Hepatocyte (in vitro differentiated cells): ENCODE measurements at regions not wholly inside any gene's neighbourhood (a gene's known extent, or its start where the extent isn't known, plus 50 kb on each side); places are given as distances from the start of the nearest gene placed in this dataset.

Source experiments
- DNase-seq: peaks from one replicate; pipeline ENCODE4 v3.0.0-alpha.2; 2016; ENCODE audit warnings: low spot score
- H2AFZ ChIP-seq: fragments of 200-600 bp; sonication (generic); 2 replicates; pipeline ENCODE4 v1.6.0; 2016; ENCODE audit warnings: antibody characterized with exemption, mild to moderate bottlenecking
- H3K27ac ChIP-seq: fragments of 200-600 bp; sonication (generic); 2 replicates; pipeline ENCODE4 v1.5.1; 2016; ENCODE audit warnings: mild to moderate bottlenecking
- H3K27me3 ChIP-seq: fragments of 200-600 bp; sonication (generic); 2 replicates; pipeline ENCODE4 v1.6.1; 2016
- H3K36me3 ChIP-seq: fragments of 200-600 bp; sonication (generic); replicated peaks from 2 replicates; pipeline ENCODE4 v1.5.1; 2016; ENCODE audit warnings: low read depth; ENCODE audit not compliant: insufficient read depth
- H3K4me1 ChIP-seq: fragments of 200-600 bp; sonication (generic); 2 replicates; pipeline ENCODE4 v1.5.1; 2016; ENCODE audit warnings: mild to moderate bottlenecking, moderate library complexity; ENCODE audit not compliant: insufficient read depth
- H3K4me2 ChIP-seq: fragments of 200-600 bp; sonication (generic); 2 replicates; pipeline ENCODE4 v1.6.0; 2016
- H3K4me3 ChIP-seq: fragments of 200-600 bp; sonication (generic); 2 replicates; pipeline ENCODE4 v1.5.1; 2016; ENCODE audit warnings: mild to moderate bottlenecking
- H3K79me2 ChIP-seq: fragments of 200-600 bp; sonication (generic); 2 replicates; pipeline ENCODE4 v1.6.0; 2017; ENCODE audit warnings: mild to moderate bottlenecking
- H3K9me2 ChIP-seq: fragments of 200-600 bp; sonication (generic); replicated peaks from 2 replicates; pipeline ENCODE4 v1.6.0; 2017; ENCODE audit warnings: mild to moderate bottlenecking; ENCODE audit not compliant: insufficient read depth
- H3K9me3 ChIP-seq: fragments of 200-600 bp; sonication (generic); 2 replicates; pipeline ENCODE4 v1.5.1; 2016; ENCODE audit warnings: low read depth, mild to moderate bottlenecking
- H4K20me1 ChIP-seq: fragments of 200-600 bp; sonication (generic); 2 replicates; pipeline ENCODE4 v1.6.0; 2016; ENCODE audit warnings: mild to moderate bottlenecking; ENCODE audit not compliant: insufficient read depth, poor library complexity, severe bottlenecking
- EZH2 ChIP-seq: fragments of 200-600 bp; sonication (generic); IDR thresholded peaks from 2 replicates; pipeline ENCODE4 v1.6.1; 2016; ENCODE audit warnings: antibody characterized with exemption, mild to moderate bottlenecking, borderline replicate concordance
- EZH2phosphoT487 ChIP-seq: fragments of 200-600 bp; sonication (generic); IDR thresholded peaks from one replicate; pipeline ENCODE4 v1.6.1; 2018; ENCODE audit warnings: antibody characterized with exemption, mild to moderate bottlenecking, low read depth, moderate library complexity; ENCODE audit not compliant: unreplicated experiment, severe bottlenecking
- WGBS: methylation state at CpG from one replicate; pipeline ENCODE4 v1.1.6; 2016; ENCODE audit warnings: low lambda C conversion rate; ENCODE audit errors: missing lambda C conversion rate; 5-methylcytosine and 5-hydroxymethylcytosine counted together
- TF ChIP-seq, protein P1 (sequence below): fragments of 200-600 bp; sonication (generic); IDR thresholded peaks from 2 replicates; pipeline ENCODE4 v1.5.1; 2016; ENCODE audit warnings: antibody characterized with exemption, mild to moderate bottlenecking; ENCODE audit not compliant: poor library complexity

DNA sequence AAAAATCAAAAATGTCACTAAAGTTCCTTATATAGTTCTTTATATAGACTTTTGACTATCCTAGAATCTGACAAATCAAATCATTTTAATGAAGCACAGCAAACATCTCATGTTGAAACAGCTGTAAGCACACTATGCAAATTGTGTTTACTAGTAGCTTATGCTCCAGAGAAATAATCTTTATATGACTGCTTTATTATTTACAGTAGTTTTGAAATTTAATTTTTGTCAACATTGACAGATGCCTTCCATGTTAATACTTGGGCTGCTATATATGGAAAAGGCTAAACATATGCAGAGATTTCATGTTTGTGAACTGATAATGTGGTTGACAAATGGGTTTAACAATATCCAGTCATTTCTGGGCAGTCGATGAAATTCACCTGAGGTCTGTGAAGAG, 616.8 kb downstream of the TAFA4 start:
- H2AFZ ChIP-seq, result no peak overlapping the region
- TF ChIP-seq EZH2, result no peak
- TF ChIP-seq, protein P1, sequence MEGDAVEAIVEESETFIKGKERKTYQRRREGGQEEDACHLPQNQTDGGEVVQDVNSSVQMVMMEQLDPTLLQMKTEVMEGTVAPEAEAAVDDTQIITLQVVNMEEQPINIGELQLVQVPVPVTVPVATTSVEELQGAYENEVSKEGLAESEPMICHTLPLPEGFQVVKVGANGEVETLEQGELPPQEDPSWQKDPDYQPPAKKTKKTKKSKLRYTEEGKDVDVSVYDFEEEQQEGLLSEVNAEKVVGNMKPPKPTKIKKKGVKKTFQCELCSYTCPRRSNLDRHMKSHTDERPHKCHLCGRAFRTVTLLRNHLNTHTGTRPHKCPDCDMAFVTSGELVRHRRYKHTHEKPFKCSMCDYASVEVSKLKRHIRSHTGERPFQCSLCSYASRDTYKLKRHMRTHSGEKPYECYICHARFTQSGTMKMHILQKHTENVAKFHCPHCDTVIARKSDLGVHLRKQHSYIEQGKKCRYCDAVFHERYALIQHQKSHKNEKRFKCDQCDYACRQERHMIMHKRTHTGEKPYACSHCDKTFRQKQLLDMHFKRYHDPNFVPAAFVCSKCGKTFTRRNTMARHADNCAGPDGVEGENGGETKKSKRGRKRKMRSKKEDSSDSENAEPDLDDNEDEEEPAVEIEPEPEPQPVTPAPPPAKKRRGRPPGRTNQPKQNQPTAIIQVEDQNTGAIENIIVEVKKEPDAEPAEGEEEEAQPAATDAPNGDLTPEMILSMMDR, result no peak
- no peak for TF ChIP-seq EZH2phosphoT487

DNA sequence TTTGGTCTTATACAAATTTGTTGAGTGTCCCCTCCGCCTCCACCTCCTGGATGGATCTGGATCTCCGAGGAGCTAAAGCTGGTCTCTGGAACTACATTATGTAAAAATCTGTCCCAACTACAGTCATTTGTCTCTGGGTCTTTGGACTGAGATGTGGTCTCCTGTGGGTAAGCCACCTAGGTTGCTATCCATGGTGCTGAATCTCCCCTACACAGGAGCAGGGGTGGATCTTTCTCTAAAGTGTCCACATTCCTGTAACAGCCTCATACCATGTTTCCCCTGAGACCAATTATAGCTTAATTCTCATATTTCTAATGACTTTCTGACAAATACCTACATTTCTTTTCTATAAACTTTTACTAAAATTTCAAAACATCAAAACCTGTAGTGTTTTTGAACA, 625.8 kb downstream of the TAFA4 start:
- TF ChIP-seq EZH2 (no peak), EZH2phosphoT487 (no peak)
- TF ChIP-seq, protein P1, result no peak
- H3K79me2 ChIP-seq, result no peaks in the 10 kb centered on the region
- no peaks in the 10 kb centered on the region for H4K20me1 ChIP-seq
- H3K9me2 ChIP-seq, result no peaks in the 10 kb centered on the region
- H3K27ac ChIP-seq, result no peak overlapping the region
- peaks cover 3% of the 10 kb centered on the region for H3K27me3 ChIP-seq
- no peaks in the 10 kb centered on the region for H3K4me1 ChIP-seq
- DNase-seq, result peak; percentile 74
- H3K4me3 ChIP-seq, result no peak overlapping the region
- no peaks in the 10 kb centered on the region for H3K9me3 ChIP-seq
- H3K36me3 ChIP-seq, result no peaks in the 10 kb centered on the region
- WGBS, result 70% methylated on average over 2 of the region's 2 CpGs
- H2AFZ ChIP-seq, result no peak overlapping the region
- no peak overlapping the region for H3K4me2 ChIP-seq

More for the DNA sequence above, 616.8 kb downstream of the TAFA4 start:
- H3K27me3 ChIP-seq, result no peaks in the 10 kb centered on the region
- no peaks in the 10 kb centered on the region for H3K9me3 ChIP-seq
- H3K27ac ChIP-seq, result no peak overlapping the region
- H3K4me3 ChIP-seq, result no peak overlapping the region
- no peak for DNase-seq
- no peaks in the 10 kb centered on the region for H4K20me1 ChIP-seq
- H3K9me2 ChIP-seq, result no peaks in the 10 kb centered on the region
- no peaks in the 10 kb centered on the region for H3K36me3 ChIP-seq
- H3K79me2 ChIP-seq, result no peaks in the 10 kb centered on the region
- no peaks in the 10 kb centered on the region for H3K4me1 ChIP-seq
- no peak overlapping the region for H3K4me2 ChIP-seq
- WGBS, result 81% methylated on average over 1 of the region's 1 CpG

DNA sequence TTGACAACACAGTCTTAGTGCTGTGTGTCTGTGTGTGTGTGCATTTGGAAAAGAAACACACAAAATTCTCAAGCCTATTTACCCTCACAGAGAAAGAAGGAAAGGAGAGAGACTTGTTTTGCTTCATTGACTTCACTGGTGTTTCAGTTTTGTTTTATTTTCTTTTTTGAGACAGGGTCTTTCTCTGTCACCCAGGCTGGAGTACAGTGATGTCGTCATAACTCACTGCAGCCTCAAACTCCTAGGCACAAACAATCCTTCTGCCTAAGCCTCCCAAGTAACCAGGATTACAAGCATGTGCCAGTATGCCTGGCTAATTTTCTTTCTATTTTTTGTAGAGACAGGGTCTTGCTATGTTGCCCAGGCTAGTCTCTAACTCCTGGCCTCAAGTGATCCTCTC, 636.9 kb downstream of the TAFA4 start:
- Histone ChIP-seq H4K20me1 (no peaks in the 10 kb centered on the region), H2AFZ (no peak overlapping the region), H3K4me1 (no peaks in the 10 kb centered on the region), H3K27ac (no peak overlapping the region), H3K4me2 (no peak overlapping the region), H3K9me2 (no peaks in the 10 kb centered on the region), H3K27me3 (no peaks in the 10 kb centered on the region), H3K79me2 (no peaks in the 10 kb centered on the region), H3K36me3 (no peaks in the 10 kb centered on the region), H3K4me3 (no peak overlapping the region), H3K9me3 (no peaks in the 10 kb centered on the region)
- 100% methylated on average over 1 of the region's 1 CpG for WGBS
- no peak for DNase-seq
- TF ChIP-seq EZH2, result no peak
- TF ChIP-seq EZH2phosphoT487, result no peak
- TF ChIP-seq, protein P1, result no peak

DNA sequence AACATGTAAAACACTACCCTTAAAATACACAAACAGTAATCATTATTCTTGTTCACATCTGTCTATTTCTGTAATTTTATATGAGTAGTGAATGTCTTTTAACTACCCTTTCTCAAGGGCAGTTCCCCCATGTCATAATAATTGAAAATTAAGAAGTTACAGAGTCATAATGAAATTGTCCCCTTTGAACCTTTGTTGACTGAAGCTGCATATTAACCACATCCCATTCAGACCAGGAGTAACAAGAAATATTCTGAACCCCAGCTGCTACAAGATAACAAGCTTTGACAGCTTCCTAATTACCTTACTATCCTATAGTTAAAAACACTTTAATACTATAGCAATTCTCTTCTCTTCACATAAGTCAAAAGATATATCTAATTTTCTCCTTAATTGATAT, 635.9 kb upstream of the SUCLG2 start:
- H4K20me1 ChIP-seq, result no peaks in the 10 kb centered on the region
- no peaks in the 10 kb centered on the region for H3K79me2 ChIP-seq
- H3K9me2 ChIP-seq, result no peaks in the 10 kb centered on the region
- no peaks in the 10 kb centered on the region for H3K9me3 ChIP-seq
- no peaks in the 10 kb centered on the region for H3K36me3 ChIP-seq
- peaks cover 4% of the 10 kb centered on the region for H3K4me1 ChIP-seq
- no peak overlapping the region for H3K27ac ChIP-seq
- TF ChIP-seq, protein P1, result no peak
- TF ChIP-seq EZH2 (no peak), EZH2phosphoT487 (no peak)
- DNase-seq, result no peak
- no peak overlapping the region for H2AFZ ChIP-seq
- no peak overlapping the region for H3K4me2 ChIP-seq
- H3K27me3 ChIP-seq, result no peaks in the 10 kb centered on the region
- no peak overlapping the region for H3K4me3 ChIP-seq
